GM23248 (cell line): ENCODE measurements at regions not wholly inside any gene's neighbourhood (a gene's known extent, or its start where the extent isn't known, plus 50 kb on each side); places are given as distances from the start of the nearest gene placed in this dataset.

Source experiments
- DNase-seq: peaks from one replicate; pipeline ENCODE4 v3.0.0-alpha.2; 2015
- H2AFZ ChIP-seq: fragments of 200-600 bp; sonication (generic); 2 replicates; pipeline ENCODE4 v1.6.1; 2016; ENCODE audit warnings: antibody characterized with exemption
- H3F3A ChIP-seq: fragments of 200-600 bp; sonication (generic); 2 replicates; pipeline ENCODE4 v1.6.1; 2016; ENCODE audit warnings: mild to moderate bottlenecking, antibody characterized with exemption, mixed run types; ENCODE audit not compliant: insufficient read depth
- H3K27ac ChIP-seq: fragments of 200-600 bp; sonication (generic); 2 replicates; pipeline ENCODE4 v1.5.1; 2016; ENCODE audit warnings: mild to moderate bottlenecking
- H3K27me3 ChIP-seq: fragments of 200-600 bp; sonication (generic); replicated peaks from 2 replicates; pipeline ENCODE4 v1.6.1; 2016; ENCODE audit warnings: mild to moderate bottlenecking; ENCODE audit not compliant: insufficient read depth
- H3K36me3 ChIP-seq: fragments of 200-600 bp; sonication (generic); 2 replicates; pipeline ENCODE4 v1.6.1; 2016; ENCODE audit warnings: low read depth, mild to moderate bottlenecking
- H3K4me1 ChIP-seq: fragments of 200-600 bp; sonication (generic); 2 replicates; pipeline ENCODE4 v1.6.1; 2016; ENCODE audit warnings: mild to moderate bottlenecking; ENCODE audit not compliant: insufficient read depth
- H3K4me2 ChIP-seq: fragments of 200-600 bp; sonication (generic); one replicate; pipeline ENCODE4 v1.6.1; 2016; ENCODE audit warnings: mild to moderate bottlenecking; ENCODE audit not compliant: unreplicated experiment
- H3K4me3 ChIP-seq: fragments of 200-600 bp; sonication (generic); 2 replicates; pipeline ENCODE4 v1.5.1; 2016; ENCODE audit warnings: mild to moderate bottlenecking
- H3K79me2 ChIP-seq: fragments of 200-600 bp; sonication (generic); 2 replicates; pipeline ENCODE4 v1.6.1; 2016; ENCODE audit warnings: mild to moderate bottlenecking; ENCODE audit not compliant: insufficient read depth
- H3K9ac ChIP-seq: fragments of 200-600 bp; sonication (generic); 2 replicates; pipeline ENCODE4 v1.6.1; 2016; ENCODE audit warnings: mild to moderate bottlenecking
- H3K9me2 ChIP-seq: fragments of 200-600 bp; sonication (generic); 2 replicates; pipeline ENCODE4 v1.6.1; 2016; ENCODE audit warnings: mixed run types, mild to moderate bottlenecking, moderate library complexity; ENCODE audit not compliant: insufficient read depth
- H3K9me3 ChIP-seq: fragments of 200-600 bp; sonication (generic); one replicate; pipeline ENCODE4 v1.6.1; 2017; ENCODE audit warnings: low read depth
- H4K20me1 ChIP-seq: fragments of 200-600 bp; sonication (generic); 2 replicates; pipeline ENCODE4 v1.6.0; 2016; ENCODE audit not compliant: insufficient read depth
- EZH2 ChIP-seq: fragments of 200-600 bp; sonication (generic); IDR thresholded peaks from 2 replicates; pipeline ENCODE4 v1.6.1; 2018; ENCODE audit warnings: antibody characterized with exemption, mild to moderate bottlenecking; ENCODE audit not compliant: insufficient read depth, poor library complexity, severe bottlenecking
- EZH2phosphoT487 ChIP-seq: fragments of 200-600 bp; sonication (generic); IDR thresholded peaks from 2 replicates; pipeline ENCODE4 v1.6.1; 2018; ENCODE audit warnings: antibody characterized with exemption, moderate library complexity, mild to moderate bottlenecking, low read depth; ENCODE audit not compliant: insufficient read depth
- WGBS, 2 experiments: methylation state at CpG; one replicate each; pipeline ENCODE4 v1.1.6; 2015 to 2017; ENCODE audit warnings: low lambda C conversion rate in 2 of 2, low coverage in 1 of 2; ENCODE audit errors: missing lambda C conversion rate in 2 of 2; 5-methylcytosine and 5-hydroxymethylcytosine counted together
- in situ Hi-C: fragments of 300-500 bp; cut with MboI; formaldehyde crosslinking; loops from 2 replicates; pipeline ENCODE4 v1.15.0; 2020

- DNase-seq = no peak
- H3K27me3 ChIP-seq = no peaks in the 10 kb centered on the region
- H3K4me1 ChIP-seq = no peaks in the 10 kb centered on the region
- no peak overlapping the region for H3K4me2 ChIP-seq
- in situ Hi-C loops = no loop called here
- no peak overlapping the region for H2AFZ ChIP-seq
- no peaks in the 10 kb centered on the region for H3F3A ChIP-seq
- no peaks in the 10 kb centered on the region for H4K20me1 ChIP-seq
- no peaks in the 10 kb centered on the region for H3K9me2 ChIP-seq
- H3K9ac ChIP-seq = no peak overlapping the region
- no peak for TF ChIP-seq EZH2
- TF ChIP-seq EZH2phosphoT487 = no peak
- H3K4me3 ChIP-seq = no peak overlapping the region
- peaks cover 5% of the 10 kb centered on the region for H3K9me3 ChIP-seq
- H3K79me2 ChIP-seq = no peaks in the 10 kb centered on the region
- WGBS, 2 experiments = 11 to 26% methylated on average over 3 of the region's 3 CpGs
- no peak overlapping the region for H3K27ac ChIP-seq
- H3K36me3 ChIP-seq = no peaks in the 10 kb centered on the region
Measured at GRCh38 chr3:34449305-34449704, 650.9 kb downstream of the PDCD6IP start.

- Histone ChIP-seq H3K4me3 (no peak overlapping the region), H3K27ac (no peak overlapping the region), H3F3A (no peaks in the 10 kb centered on the region), H2AFZ (no peak overlapping the region), H3K4me1 (no peaks in the 10 kb centered on the region), H3K9me2 (no peaks in the 10 kb centered on the region), H3K27me3 (no peaks in the 10 kb centered on the region), H3K9me3 (peaks cover 8% of the 10 kb centered on the region), H3K4me2 (no peak overlapping the region), H3K79me2 (no peaks in the 10 kb centered on the region), H3K9ac (no peak overlapping the region), H3K36me3 (no peaks in the 10 kb centered on the region), H4K20me1 (no peaks in the 10 kb centered on the region)
- in situ Hi-C loops = no loop called here
- 0 to 18% methylated on average over 1 of the region's 1 CpG for WGBS, 2 experiments
- no peak for DNase-seq
- TF ChIP-seq EZH2 (no peak), EZH2phosphoT487 (no peak)
Measured at GRCh38 chr3:34463414-34463813, 665.0 kb downstream of the PDCD6IP start.

GRCh38 chr3:34464646-34465045 is 666.2 kb downstream of the PDCD6IP start:
- H3K27ac ChIP-seq = no peak overlapping the region
- H3K79me2 ChIP-seq = no peaks in the 10 kb centered on the region
- no peaks in the 10 kb centered on the region for H3F3A ChIP-seq
- no peaks in the 10 kb centered on the region for H3K27me3 ChIP-seq
- 37 to 39% methylated on average over 4 of the region's 4 CpGs for WGBS, 2 experiments
- TF ChIP-seq EZH2phosphoT487 (no peak), EZH2 (no peak)
- no peaks in the 10 kb centered on the region for H3K9me2 ChIP-seq
- in situ Hi-C loops = no loop called here
- H4K20me1 ChIP-seq = no peaks in the 10 kb centered on the region
- no peak overlapping the region for H3K9ac ChIP-seq
- H3K4me2 ChIP-seq = no peak overlapping the region
- no peaks in the 10 kb centered on the region for H3K9me3 ChIP-seq
- no peak for DNase-seq
- no peak overlapping the region for H3K4me3 ChIP-seq
- no peaks in the 10 kb centered on the region for H3K4me1 ChIP-seq
- no peaks in the 10 kb centered on the region for H3K36me3 ChIP-seq
- no peak overlapping the region for H2AFZ ChIP-seq

- in situ Hi-C loops = no loop called here
- 53 to 55% methylated on average over 3 of the region's 3 CpGs for WGBS, 2 experiments
- Histone ChIP-seq H3K27ac (no peak overlapping the region), H3K4me3 (no peak overlapping the region), H3K36me3 (no peaks in the 10 kb centered on the region), H3K4me2 (no peak overlapping the region), H3K79me2 (no peaks in the 10 kb centered on the region), H4K20me1 (no peaks in the 10 kb centered on the region), H3K9me3 (no peaks in the 10 kb centered on the region), H3K9ac (no peak overlapping the region), H3K9me2 (no peaks in the 10 kb centered on the region), H3F3A (no peaks in the 10 kb centered on the region), H3K4me1 (no peaks in the 10 kb centered on the region), H3K27me3 (no peaks in the 10 kb centered on the region), H2AFZ (no peak overlapping the region)
- no peak for DNase-seq
- no peak for TF ChIP-seq EZH2phosphoT487
- TF ChIP-seq EZH2 = no peak
Measured at GRCh38 chr3:34475851-34476250, 677.4 kb downstream of the PDCD6IP start.

GRCh38 chr3:34483311-34483887 is 685.0 kb downstream of the PDCD6IP start:
- Histone ChIP-seq H4K20me1 (no peaks in the 10 kb centered on the region), H3K9ac (no peak overlapping the region), H3F3A (no peaks in the 10 kb centered on the region), H3K27me3 (no peaks in the 10 kb centered on the region), H3K27ac (no peak overlapping the region), H3K9me3 (no peaks in the 10 kb centered on the region), H3K9me2 (no peaks in the 10 kb centered on the region), H3K4me3 (no peak overlapping the region), H3K79me2 (no peaks in the 10 kb centered on the region), H3K4me1 (no peaks in the 10 kb centered on the region), H2AFZ (no peak overlapping the region), H3K36me3 (no peaks in the 10 kb centered on the region), H3K4me2 (no peak overlapping the region)
- DNase-seq = no peak
- in situ Hi-C loops = no loop called here
- 0 to 3% methylated on average over 1 of the region's 1 CpG for WGBS, 2 experiments
- TF ChIP-seq EZH2phosphoT487 (no peak), EZH2 (no peak)
